OCI-LY7 (cell line): ENCODE measurements at regions not wholly inside any gene's neighbourhood (a gene's known extent, or its start where the extent isn't known, plus 50 kb on each side); places are given as distances from the start of the nearest gene placed in this dataset.

ENCODE experiments used
- BruUV-seq: library from RNA; stranded (reverse); fragments of 400-500 nt; replicated peaks from 2 replicates; lab custom pipeline; 2021; lab: Mats Ljungman, UMichigan
- CTCF ChIA-PET: fragments of 300-600 bp; sonication (Branson Sonifier 250); formaldehyde crosslinking; loops from one replicate; lab custom pipeline; 2022; ENCODE audit warnings: antibody characterized with exemption; ENCODE audit not compliant: unreplicated experiment; lab: Charles Lee
- POLR2A ChIA-PET: fragments of 300-600 bp; sonication (Branson Sonifier 250); formaldehyde crosslinking; loops from one replicate; lab custom pipeline; 2022; ENCODE audit warnings: antibody characterized with exemption; lab: Charles Lee
- DNase-seq: peaks from one replicate; pipeline ENCODE4 v3.0.0-alpha.2; 2015; ENCODE audit warnings: low spot score
- H2AFZ ChIP-seq: fragments of 200-600 bp; sonication (generic), shearing (Covaris generic); 2 replicates; pipeline ENCODE4 v1.6.1; 2014; ENCODE audit warnings: mild to moderate bottlenecking, antibody characterized with exemption, low read length, moderate library complexity
- H3K27ac ChIP-seq: fragments of 200-600 bp; sonication (generic); 2 replicates; pipeline ENCODE4 v1.5.1; 2014; ENCODE audit warnings: mixed run types, low read depth, mild to moderate bottlenecking, moderate library complexity, low read length, inconsistent platforms; ENCODE audit not compliant: poor library complexity, severe bottlenecking
- H3K36me3 ChIP-seq: fragments of 200-600 bp; sonication (generic); 2 replicates; pipeline ENCODE4 v1.6.1; 2014; ENCODE audit warnings: mild to moderate bottlenecking, antibody characterized with exemption, low read length, moderate library complexity, mixed read lengths; ENCODE audit not compliant: insufficient read depth
- H3K4me1 ChIP-seq: fragments of 200-600 bp; sonication (generic); 2 replicates; pipeline ENCODE4 v1.5.1; 2014; ENCODE audit warnings: mild to moderate bottlenecking, low read length; ENCODE audit not compliant: insufficient read depth, poor library complexity, severe bottlenecking
- H3K4me2 ChIP-seq: fragments of 200-600 bp; sonication (generic); 2 replicates; pipeline ENCODE4 v1.6.1; 2014; ENCODE audit warnings: mild to moderate bottlenecking, low read length
- H3K4me3 ChIP-seq: fragments of 200-600 bp; sonication (generic); 2 replicates; pipeline ENCODE4 v1.5.1; 2014; ENCODE audit warnings: mild to moderate bottlenecking, low read depth, low read length; ENCODE audit not compliant: poor library complexity, severe bottlenecking
- H3K79me2 ChIP-seq: fragments of 200-600 bp; sonication (generic); 2 replicates; pipeline ENCODE4 v1.6.1; 2016; ENCODE audit warnings: low read depth, mild to moderate bottlenecking, low read length, moderate library complexity, mixed read lengths; ENCODE audit not compliant: insufficient read depth
- H3K9me2 ChIP-seq: fragments of 200-600 bp; sonication (generic); 2 replicates; pipeline ENCODE4 v1.6.1; 2016; ENCODE audit warnings: mild to moderate bottlenecking, low read length, mixed read lengths; ENCODE audit not compliant: insufficient read depth
- H3K9me3 ChIP-seq: fragments of 200-600 bp; sonication (generic); 2 replicates; pipeline ENCODE4 v1.6.1; 2014; ENCODE audit warnings: mild to moderate bottlenecking, mixed run types, low read length, mixed read lengths
- H4K20me1 ChIP-seq: fragments of 200-600 bp; sonication (generic); 2 replicates; pipeline ENCODE4 v1.6.1; 2014; ENCODE audit warnings: mild to moderate bottlenecking, antibody characterized with exemption, low read length, moderate library complexity, mixed read lengths; ENCODE audit not compliant: insufficient read depth
- EZH2phosphoT487 ChIP-seq: fragments of 200-600 bp; sonication (generic); IDR thresholded peaks from 2 replicates; pipeline ENCODE4 v1.6.1; 2018; ENCODE audit warnings: low read depth, borderline replicate concordance, mild to moderate bottlenecking, mixed run types, antibody characterized with exemption, low read length, moderate library complexity, mixed read lengths
- intact Hi-C: fragments of 100-400 bp; cut with micrococcal nuclease; formaldehyde crosslinking; loops from one replicate; pipeline ENCODE4 v1.10.0; 2022; ENCODE audit not compliant: unreplicated experiment
- TF ChIP-seq, protein P1 (sequence below): fragments of 200-600 bp; sonication (generic); conservative IDR thresholded peaks from 2 replicates; pipeline ENCODE4 v1.5.1; 2014; ENCODE audit warnings: mild to moderate bottlenecking, antibody characterized with exemption, low read length, moderate library complexity, mixed read lengths

DNA sequence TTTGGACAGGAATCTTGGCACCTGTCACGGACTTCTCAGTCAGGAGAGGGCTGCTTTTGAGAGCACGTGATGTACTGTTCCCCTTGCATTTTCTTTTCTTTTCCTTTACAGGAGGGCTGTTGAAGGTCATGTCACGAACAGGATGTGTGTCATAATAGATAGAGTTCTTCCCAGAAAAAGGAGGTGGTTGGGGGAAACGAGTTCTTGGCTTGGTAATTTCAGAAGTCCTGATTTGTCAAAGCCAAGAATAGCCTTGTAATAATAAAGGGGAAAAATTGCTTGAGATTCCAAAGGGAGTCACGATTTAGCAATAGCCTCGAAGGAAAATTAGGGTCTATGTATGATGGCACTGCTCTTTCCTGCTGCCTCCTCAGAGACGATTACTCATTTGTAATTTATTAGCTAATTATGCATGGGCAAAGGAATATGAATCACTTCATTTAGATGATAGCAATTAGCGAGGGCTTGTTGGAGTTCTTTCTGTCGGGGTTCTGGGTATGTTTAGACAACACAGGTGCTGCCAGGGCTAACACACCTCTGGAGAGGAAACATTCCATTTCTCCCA is 277.7 kb upstream of the N4BP1 start:
- ChIA-PET CTCF (no interaction called here), POLR2A (no interaction called here)
- DNase-seq: no peak
- Histone ChIP-seq H3K9me2 (no peaks in the 10 kb centered on the region), H3K79me2 (no peaks in the 10 kb centered on the region), H3K4me1 (peaks cover 8% of the 10 kb centered on the region), H4K20me1 (no peaks in the 10 kb centered on the region), H3K27ac (no peak overlapping the region), H3K36me3 (no peaks in the 10 kb centered on the region), H3K9me3 (no peaks in the 10 kb centered on the region), H3K4me2 (no peak overlapping the region), H2AFZ (no peak overlapping the region), H3K4me3 (no peak overlapping the region)
- intact Hi-C loops: no loop called here
- BruUV-seq: no TSS peak
- TF ChIP-seq, protein P1, sequence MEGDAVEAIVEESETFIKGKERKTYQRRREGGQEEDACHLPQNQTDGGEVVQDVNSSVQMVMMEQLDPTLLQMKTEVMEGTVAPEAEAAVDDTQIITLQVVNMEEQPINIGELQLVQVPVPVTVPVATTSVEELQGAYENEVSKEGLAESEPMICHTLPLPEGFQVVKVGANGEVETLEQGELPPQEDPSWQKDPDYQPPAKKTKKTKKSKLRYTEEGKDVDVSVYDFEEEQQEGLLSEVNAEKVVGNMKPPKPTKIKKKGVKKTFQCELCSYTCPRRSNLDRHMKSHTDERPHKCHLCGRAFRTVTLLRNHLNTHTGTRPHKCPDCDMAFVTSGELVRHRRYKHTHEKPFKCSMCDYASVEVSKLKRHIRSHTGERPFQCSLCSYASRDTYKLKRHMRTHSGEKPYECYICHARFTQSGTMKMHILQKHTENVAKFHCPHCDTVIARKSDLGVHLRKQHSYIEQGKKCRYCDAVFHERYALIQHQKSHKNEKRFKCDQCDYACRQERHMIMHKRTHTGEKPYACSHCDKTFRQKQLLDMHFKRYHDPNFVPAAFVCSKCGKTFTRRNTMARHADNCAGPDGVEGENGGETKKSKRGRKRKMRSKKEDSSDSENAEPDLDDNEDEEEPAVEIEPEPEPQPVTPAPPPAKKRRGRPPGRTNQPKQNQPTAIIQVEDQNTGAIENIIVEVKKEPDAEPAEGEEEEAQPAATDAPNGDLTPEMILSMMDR: no peak
- no peak for TF ChIP-seq EZH2phosphoT487

DNA sequence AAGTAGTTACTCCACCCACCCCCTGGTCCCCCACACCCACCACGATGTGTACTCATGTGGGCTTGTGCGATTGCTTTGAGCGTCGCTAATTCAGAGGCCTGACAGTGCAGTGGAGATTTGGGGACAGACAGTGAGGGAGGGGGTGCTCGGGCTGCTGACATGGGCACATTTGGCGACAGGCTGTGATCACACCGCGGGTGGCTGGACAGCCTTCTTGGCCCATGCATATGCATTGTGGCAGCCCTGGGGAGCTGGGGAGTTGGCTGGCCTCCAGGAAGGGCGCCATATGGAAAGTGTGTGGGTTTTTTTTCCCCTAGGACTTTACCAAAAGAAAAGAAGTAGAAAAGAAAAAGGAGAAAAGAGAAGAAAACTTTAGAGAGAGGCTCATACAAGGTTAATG is 275.5 kb upstream of the N4BP1 start:
- no peak for TF ChIP-seq EZH2phosphoT487
- TF ChIP-seq, protein P1: no peak
- Histone ChIP-seq H3K9me2 (no peaks in the 10 kb centered on the region), H3K4me2 (no peak overlapping the region), H3K4me1 (peaks cover 7% of the 10 kb centered on the region), H3K36me3 (no peaks in the 10 kb centered on the region), H3K79me2 (no peaks in the 10 kb centered on the region), H2AFZ (no peak overlapping the region), H3K27ac (no peak overlapping the region), H3K4me3 (no peak overlapping the region), H4K20me1 (no peaks in the 10 kb centered on the region), H3K9me3 (no peaks in the 10 kb centered on the region)
- CTCF ChIA-PET: no interaction called here
- BruUV-seq: no TSS peak
- no peak for DNase-seq
- POLR2A ChIA-PET: no interaction called here
- intact Hi-C loops: no loop called here

DNA sequence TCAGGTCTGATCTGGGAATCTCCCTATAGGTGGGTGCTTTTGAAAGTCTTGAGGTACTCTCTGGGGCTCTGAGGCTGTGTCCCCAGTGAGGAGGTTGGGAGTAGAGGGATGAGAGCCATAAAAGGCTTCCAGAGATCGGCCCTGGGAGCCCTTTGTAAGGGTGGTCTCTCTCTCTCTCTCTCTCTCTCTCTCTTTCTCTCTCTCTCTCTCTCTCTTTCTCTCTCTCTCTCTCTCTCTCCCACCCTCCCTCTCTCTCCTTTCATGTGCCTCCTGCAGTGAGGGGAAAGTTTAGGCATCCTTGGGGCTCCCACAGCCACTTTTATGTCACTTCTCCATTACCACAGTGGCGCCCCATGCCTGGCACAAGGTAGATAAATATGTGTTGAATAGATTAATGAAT is 271.3 kb upstream of the N4BP1 start:
- ChIA-PET CTCF (no interaction called here), POLR2A (no interaction called here)
- H2AFZ ChIP-seq: no peak overlapping the region
- DNase-seq: no peak
- H3K4me3 ChIP-seq: no peak overlapping the region
- no peaks in the 10 kb centered on the region for H3K79me2 ChIP-seq
- no peak overlapping the region for H3K27ac ChIP-seq
- H3K9me2 ChIP-seq: no peaks in the 10 kb centered on the region
- H3K4me1 ChIP-seq: no peaks in the 10 kb centered on the region
- no peaks in the 10 kb centered on the region for H3K9me3 ChIP-seq
- intact Hi-C loops: no loop called here
- no peaks in the 10 kb centered on the region for H4K20me1 ChIP-seq
- no TSS peak for BruUV-seq
- H3K4me2 ChIP-seq: no peak overlapping the region
- no peaks in the 10 kb centered on the region for H3K36me3 ChIP-seq
- TF ChIP-seq EZH2phosphoT487: no peak
- TF ChIP-seq, protein P1: no peak
